ENCODE measurements at regions not wholly inside any gene's neighbourhood (a gene's known extent, or its start where the extent isn't known, plus 50 kb on each side); places are given as distances from the start of the nearest gene placed in this dataset.

DNA sequence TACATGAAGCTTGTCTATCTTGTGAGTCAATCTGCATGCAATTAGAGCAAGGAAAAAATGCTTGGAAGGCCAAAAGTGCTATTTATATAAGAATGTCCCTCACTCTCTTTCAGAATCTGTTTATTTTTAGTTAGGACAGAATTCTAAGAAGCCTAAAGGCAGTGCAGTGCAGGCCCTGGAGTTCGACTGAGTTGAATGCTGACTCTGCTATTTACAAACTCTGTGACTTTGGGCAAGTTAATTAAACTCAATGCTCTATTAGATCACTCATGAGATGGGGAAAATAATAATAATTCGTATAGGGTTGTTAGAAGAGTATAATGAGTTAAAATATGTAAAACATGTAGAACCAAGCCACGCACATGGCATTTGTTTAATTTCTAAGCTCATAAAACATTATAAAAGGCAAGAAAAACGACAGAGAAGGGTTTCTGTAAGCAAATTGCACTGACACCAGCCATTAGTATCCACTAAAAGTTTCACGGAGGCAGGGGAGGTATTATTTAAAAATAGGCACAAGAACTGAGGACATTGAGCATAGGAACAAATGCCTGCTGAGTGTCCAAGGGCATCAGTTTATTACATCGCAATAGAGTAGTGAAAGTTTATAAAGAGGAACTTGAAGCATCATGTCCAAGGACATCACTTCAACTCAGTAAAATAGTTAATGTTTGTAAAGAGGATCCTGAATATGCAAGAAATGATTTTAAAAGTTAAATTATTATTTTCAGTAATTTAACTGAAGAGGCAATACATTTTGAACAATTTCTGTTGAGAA, 115.0 kb upstream of the INPP4B start:
- Histone ChIP-seq H3K9me3 (replicated peaks in 1 of 3) (no peaks in the 10 kb centered on the region), H3K4me3 (no peak overlapping the region), H3K27ac (peak overlapping the region in 2 of 5 donors; percentile 37 to 68), H3K36me3 (replicated peaks in 1 of 2) (no peaks in the 10 kb centered on the region), H3K4me1 (replicated peaks in 1 of 2) (peaks cover 0 to 10% of the 10 kb centered on the region in 2 donors), H3K27me3 (no peaks in the 10 kb centered on the region)
- WGBS, 4 donors, result 50 to 56% (median 53%) methylated on average over 6 of the region's 6 CpGs
- intact Hi-C loops (cut with DNase I), result no loop called here
- no peak for DNase-seq
- TF ChIP-seq POLR2A (IDR thresholded peaks at IDR 0.05), result no peak
- TF ChIP-seq, protein P1, sequence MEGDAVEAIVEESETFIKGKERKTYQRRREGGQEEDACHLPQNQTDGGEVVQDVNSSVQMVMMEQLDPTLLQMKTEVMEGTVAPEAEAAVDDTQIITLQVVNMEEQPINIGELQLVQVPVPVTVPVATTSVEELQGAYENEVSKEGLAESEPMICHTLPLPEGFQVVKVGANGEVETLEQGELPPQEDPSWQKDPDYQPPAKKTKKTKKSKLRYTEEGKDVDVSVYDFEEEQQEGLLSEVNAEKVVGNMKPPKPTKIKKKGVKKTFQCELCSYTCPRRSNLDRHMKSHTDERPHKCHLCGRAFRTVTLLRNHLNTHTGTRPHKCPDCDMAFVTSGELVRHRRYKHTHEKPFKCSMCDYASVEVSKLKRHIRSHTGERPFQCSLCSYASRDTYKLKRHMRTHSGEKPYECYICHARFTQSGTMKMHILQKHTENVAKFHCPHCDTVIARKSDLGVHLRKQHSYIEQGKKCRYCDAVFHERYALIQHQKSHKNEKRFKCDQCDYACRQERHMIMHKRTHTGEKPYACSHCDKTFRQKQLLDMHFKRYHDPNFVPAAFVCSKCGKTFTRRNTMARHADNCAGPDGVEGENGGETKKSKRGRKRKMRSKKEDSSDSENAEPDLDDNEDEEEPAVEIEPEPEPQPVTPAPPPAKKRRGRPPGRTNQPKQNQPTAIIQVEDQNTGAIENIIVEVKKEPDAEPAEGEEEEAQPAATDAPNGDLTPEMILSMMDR (IDR thresholded peaks at IDR 0.05), result no peak

DNA sequence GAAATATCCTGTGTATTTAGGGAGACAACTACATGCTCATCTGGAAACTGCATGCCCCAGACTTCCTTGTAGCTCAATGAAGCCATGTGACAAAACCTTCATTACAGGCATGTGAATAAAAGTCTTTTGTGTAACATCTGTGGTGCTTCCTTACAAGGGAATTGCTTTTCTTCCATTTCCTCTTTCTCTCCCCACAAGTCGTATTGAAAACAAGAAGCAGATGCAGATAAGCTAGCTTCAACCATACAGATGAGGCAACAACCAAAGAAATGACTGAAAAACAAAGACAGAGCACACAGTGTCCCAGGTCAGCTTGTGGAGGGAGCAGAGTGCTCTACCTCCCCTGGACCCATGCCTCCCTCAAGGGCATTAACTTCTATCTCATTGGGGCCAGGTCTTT, 115.8 kb upstream of the INPP4B start:
- Histone ChIP-seq H3K4me3 (no peak overlapping the region), H3K4me1 (replicated peaks in 1 of 2) (peaks cover 0 to 10% of the 10 kb centered on the region in 2 donors), H3K27me3 (no peaks in the 10 kb centered on the region), H3K36me3 (replicated peaks in 1 of 2) (no peaks in the 10 kb centered on the region), H3K27ac (peak overlapping the region in 1 of 5 donors; percentile 68), H3K9me3 (replicated peaks in 1 of 3) (no peaks in the 10 kb centered on the region)
- DNase-seq, result peak in 1 of 7 donors; percentile 8
- intact Hi-C loops (cut with DNase I), result no loop called here
- no peak for TF ChIP-seq POLR2A (IDR thresholded peaks at IDR 0.05)
- TF ChIP-seq, protein P1 (IDR thresholded peaks at IDR 0.05), result no peak
- WGBS, 4 donors, result 25 to 48% (median 43%) methylated on average over 1 of the region's 1 CpG

DNA sequence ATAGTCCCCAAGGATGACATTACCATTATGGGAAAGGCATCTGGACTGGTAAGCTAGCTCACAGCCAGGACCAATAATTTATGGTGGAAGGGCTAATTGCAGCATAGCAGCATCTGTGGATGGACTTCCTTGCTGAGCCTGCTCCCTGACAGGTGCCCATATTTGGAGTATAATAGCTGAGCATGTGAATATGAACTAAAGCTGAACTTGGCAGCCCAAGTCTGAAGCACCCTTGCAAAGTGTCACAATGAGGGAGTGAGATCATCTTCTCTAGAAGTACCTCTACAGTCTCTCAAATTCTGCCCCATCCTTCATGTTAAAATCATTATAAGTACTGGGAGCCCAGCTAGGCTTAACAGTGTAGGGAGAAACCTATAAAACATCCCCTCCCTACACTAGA, 128.2 kb upstream of the INPP4B start:
- Histone ChIP-seq H3K36me3 (replicated peaks in 1 of 2) (no peaks in the 10 kb centered on the region), H3K27me3 (no peaks in the 10 kb centered on the region), H3K27ac (no peak overlapping the region), H3K4me1 (replicated peaks in 1 of 2) (no peaks in the 10 kb centered on the region), H3K4me3 (no peak overlapping the region), H3K9me3 (replicated peaks in 1 of 3) (no peaks in the 10 kb centered on the region)
- DNase-seq, result no peak
- intact Hi-C loops (cut with DNase I), result no loop called here
- TF ChIP-seq POLR2A (IDR thresholded peaks at IDR 0.05), result no peak
- TF ChIP-seq, protein P1 (IDR thresholded peaks at IDR 0.05), result no peak

DNA sequence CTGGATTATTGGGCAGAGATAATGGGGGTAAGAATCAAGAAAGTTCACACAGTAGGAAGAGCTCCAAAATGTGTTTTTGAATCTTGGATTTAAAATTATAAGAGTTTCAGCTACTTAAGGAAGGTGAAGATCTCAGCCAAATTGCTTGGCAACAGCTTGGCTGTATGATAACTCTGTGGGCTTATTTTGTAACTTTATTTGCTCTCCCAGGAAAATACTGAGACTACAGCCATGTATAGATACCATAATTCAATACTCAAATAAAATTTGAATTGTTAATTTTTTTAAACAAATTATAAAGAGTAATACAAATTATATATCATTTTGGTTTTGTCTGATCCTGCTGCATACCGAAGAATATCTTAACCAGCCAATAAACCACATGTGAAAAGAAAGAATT, 129.5 kb upstream of the INPP4B start:
- Histone ChIP-seq H3K4me1 (replicated peaks in 1 of 2) (no peaks in the 10 kb centered on the region), H3K36me3 (replicated peaks in 1 of 2) (no peaks in the 10 kb centered on the region), H3K27ac (no peak overlapping the region), H3K4me3 (no peak overlapping the region), H3K9me3 (replicated peaks in 1 of 3) (no peaks in the 10 kb centered on the region), H3K27me3 (no peaks in the 10 kb centered on the region)
- intact Hi-C loops (cut with DNase I), result no loop called here
- no peak for TF ChIP-seq POLR2A (IDR thresholded peaks at IDR 0.05)
- TF ChIP-seq, protein P1 (IDR thresholded peaks at IDR 0.05), result no peak
- WGBS, 4 donors, result 44 to 89% (median 49%) methylated on average over 1 of the region's 1 CpG
- DNase-seq, result no peak
